GM04503 (cell line): ENCODE measurements at regions not wholly inside any gene's neighbourhood (a gene's known extent, or its start where the extent isn't known, plus 50 kb on each side); places are given as distances from the start of the nearest gene placed in this dataset.
"Not testable (repeated sequence)": the region's sequence is repeated elsewhere in the genome, so short reads cannot be mapped to it uniquely, and the experiment has no call there.

Experiments used
- DNase-seq: peaks from one replicate; pipeline ENCODE4 v3.0.0-alpha.2; 2012; ENCODE audit warnings: low read depth

DNA sequence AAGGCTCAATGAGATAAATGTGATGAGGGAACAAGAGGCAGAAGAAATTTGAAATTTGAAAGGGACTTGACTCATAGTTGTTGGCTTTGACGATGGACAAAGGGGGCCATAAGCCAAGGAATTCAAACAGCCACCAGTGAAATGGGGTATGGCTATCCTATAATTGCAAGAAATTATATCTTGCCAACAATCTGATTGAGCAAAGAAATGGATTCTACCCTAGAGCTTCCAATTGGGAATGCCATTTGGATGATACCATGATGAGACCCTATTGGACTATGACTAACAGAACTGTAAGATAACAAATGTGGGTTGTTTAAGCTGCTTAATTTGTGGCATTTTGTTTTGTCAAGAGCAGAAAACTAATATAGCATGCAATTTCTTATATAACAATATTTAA, 270.1 kb upstream of the ARSJ start:
- DNase-seq: no peak

DNA sequence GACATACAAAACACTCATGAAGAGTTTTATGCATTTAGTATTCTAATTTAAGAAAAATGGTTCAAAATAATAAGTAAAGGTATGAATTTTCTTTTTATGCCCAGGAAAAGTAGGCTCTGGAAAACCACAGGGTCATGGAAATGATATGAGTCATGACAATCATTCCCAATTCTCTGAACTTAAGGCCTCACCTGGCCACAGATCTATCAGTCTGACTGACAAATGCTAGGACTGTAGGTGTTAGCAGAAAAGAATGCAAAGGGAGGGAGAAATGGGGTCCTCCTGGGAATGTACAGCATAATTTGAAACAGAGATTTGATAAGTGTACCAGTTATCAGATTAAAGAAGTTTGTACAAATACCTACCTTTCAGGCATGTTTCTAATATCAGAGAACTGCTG, 270.5 kb upstream of the ARSJ start:
- no peak for DNase-seq

DNA sequence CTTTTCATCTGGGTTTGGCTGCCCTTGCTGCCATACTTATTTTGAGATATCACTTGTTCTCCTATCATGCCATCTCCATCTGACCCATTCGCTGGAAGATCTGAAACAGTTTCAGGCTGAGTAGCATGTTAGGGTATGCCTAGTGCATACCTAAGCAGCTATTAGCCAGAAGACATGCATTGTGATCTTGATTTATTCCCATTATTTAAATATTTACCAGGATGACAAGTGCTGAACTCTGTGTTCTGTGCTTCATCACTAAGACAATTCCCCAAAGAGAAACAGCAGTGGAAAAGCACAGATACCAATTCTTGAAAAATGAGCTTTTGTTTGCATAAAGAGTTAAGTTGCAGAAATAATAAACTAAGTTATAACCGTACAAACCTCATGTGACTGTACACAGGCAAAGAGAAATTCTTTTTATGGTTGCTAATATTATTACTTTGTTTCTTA, 271.0 kb upstream of the ARSJ start:
- DNase-seq: no peak

DNA sequence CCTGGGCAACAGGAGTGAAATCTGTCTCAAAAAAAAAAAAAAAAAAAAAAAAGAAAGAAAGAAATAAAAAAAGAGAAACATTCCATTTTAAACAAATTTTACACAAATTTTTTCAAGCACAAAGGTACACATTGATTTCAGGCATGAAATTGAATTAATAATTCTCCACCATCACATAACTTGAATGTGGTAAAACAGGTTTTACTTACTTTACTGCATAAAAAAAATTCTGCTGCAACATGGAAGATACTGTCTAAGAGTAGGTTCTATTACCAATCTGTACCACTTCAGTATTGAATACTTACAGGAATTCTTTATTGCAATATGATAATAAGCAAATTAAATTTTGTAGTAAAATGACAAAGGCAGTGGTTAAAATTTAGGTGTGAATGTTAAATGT, 271.6 kb upstream of the ARSJ start:
- no peak for DNase-seq

DNA sequence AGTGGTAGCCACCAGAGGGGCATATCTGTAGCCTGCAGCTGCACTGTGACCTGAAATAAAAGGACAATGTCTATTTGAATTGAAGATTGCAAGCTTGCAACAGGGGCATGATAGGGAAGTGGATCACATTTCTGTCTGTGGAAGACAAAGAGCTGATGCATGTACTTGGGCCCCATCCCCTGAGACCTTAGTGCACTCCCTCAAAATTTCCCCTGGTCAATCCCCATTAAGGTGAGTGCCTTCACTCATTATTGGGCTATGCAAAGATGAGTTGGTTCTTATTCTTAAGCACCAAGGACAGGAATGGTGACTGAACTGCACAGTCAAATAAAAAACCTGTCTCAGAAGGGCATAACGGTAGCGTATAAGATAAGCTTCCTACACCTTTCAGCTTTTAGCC, 273.1 kb upstream of the ARSJ start:
- DNase-seq: no peak

DNA sequence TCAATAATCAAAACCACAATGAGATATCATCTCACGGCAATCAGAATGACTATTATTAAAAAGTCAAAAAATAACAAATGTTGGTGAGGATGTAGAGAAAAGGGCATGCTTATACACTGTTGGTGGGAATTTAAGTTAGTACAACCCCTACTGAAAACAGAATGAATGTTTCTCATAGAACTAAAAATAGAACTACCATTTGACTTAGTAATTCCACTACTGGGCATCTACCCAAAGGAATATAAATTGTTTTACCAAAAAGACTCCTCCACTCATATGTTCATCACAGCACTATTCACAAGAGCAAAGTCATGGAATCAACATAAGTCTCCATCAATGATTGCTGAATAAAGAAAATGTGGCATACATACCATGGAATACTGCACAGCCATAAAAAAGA, 278.1 kb upstream of the ARSJ start:
- DNase-seq: peak; percentile 59

DNA sequence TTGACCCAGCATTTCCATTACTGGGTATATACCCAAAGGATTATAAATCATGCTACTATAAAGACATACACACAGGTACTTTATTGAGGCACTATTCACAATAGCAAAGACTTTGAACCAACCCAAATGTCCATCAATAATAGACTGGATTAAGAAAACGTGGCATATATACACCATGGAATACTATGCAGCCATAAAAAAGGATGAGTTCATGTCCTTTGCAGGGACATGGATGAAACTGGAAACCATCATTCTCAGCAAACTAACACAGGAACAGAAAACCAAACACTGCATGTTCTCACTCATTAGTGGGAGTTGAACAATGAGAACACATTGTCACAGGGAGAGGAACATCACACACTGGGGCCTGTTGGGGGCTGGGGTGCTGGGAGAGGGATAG, 283.0 kb upstream of the ARSJ start:
- DNase-seq: not testable (repeated sequence)

DNA sequence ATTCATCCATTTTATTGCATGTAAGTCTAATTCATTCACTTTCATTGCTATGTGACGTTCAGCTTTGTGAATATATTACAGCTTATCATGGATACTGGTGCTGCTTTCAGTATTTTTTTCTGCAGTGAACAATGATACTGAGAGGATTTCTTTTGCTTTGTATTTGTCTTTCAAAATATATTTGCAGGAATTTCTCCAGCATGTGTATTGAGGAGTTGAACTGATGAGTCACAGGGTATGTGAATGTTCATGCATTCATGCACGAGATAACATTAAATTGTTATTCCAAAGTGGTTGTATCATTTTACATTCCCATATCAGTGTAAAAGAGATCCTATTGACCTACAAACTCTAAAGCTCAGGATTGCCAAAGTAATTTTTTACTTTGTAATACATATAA, 283.8 kb upstream of the ARSJ start:
- peak; percentile 43 for DNase-seq

DNA sequence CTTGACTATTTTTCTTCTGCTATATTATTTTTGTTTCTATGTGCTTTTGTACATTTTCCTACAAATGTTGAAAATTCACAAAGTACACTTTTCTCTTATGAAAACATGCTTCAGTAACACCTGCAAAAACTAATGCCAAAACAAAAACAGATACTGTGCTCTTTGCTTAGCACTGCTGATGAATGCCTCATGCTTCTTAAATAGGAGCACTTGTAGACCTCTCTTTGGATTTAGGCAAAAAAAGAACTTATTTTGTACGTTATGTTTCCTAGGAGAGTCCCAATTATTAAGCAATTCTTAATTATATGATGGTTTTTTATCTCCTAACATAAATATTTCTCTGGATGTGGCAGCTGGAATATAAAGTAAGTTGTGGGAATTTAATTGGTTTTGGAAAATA, 285.0 kb upstream of the ARSJ start:
- no peak for DNase-seq

DNA sequence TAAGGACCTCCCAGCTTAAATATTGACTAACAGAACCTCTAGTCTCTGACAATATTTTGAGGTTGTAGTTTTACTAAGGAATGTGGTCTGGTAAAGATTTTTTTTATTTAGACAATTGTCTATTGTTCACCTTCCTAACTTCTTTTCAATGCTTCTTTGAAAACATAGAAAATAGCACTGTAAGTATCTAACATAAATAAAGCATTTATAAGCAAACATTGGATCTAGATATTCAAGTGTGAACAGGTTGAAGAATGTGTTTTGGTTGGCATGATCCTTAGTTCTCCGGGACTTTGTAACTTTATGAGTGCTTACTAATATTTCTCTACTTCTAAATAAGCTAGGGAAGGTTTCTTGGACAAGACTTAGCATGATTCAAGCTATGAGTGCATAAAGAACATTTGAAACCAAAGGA, 285.4 kb upstream of the ARSJ start:
- DNase-seq: peak; percentile 52

DNA sequence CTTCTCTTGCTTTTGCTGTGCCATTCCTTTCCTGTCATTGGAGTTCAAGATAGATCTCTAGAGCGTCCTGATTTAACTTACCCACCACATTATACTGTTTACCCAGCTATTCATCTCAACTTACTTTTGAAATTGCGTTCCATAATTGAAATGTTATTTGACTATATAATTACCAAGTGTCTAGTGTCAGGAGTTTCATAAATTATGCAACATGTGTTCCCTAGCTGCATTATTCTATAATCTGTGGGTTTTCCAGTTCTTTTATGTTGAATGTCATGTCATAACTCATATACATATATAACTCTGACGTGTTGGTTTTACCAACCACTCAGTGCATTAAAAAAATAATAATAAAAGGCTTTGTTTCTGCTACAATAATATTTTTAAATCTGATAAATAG, 285.9 kb upstream of the ARSJ start:
- no peak for DNase-seq

DNA sequence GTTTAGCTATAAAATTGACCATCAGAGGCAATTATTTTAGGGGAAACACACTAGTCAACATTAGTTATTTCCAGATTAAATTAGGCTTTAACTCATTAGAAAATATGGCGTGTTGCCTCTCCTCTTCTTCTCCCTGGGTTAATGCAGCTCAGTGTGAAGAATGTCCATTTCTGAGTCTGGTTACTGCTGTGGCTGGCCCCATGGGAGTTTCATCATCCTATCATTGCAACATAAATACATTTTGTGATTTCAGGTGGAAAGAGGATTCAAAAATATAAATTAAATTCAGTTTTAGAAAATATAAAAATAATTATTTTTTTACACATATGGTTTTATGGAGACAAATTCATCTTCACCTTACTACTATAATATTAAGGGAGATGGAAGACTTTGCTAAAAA, 288.5 kb upstream of the ARSJ start:
- DNase-seq: no peak

DNA sequence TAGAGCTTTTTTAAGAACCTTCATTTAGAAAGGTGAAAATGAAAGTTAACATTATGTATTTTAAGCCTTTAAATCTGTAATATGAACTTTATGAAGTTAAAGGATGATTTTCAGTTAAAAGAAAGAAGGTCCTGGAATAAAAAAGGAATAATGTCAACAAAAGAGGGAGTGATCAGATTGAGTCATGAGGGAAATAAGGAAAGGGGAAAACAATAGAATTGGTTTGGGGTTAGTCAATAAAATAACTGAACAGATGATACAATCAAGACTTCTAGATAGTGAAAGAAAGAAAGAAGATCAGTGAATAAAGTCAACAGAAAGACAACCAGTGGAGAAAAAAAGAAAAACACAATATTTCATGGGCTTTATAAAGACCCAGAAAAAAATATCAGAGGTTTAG, 291.6 kb upstream of the ARSJ start:
- no peak for DNase-seq

DNA sequence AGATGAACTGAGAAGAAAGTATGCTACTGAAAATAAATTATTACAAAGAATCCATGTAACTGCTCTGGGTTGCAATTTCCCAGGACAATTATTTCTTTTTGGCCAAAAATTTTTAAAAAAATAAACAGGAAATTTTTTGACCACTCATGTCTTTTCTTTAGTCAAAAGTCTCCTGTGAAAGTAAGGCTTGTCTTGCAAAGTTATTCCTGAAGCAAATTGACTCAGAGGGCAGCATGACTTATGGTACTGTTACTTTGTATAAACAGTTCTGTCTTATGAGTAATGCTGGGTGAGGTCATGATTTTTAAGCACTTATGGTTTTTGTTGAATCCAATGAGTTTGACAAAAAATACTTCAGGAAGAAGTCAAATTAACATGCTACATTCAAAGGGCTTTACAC, 292.8 kb upstream of the ARSJ start:
- peak; percentile 95 for DNase-seq

DNA sequence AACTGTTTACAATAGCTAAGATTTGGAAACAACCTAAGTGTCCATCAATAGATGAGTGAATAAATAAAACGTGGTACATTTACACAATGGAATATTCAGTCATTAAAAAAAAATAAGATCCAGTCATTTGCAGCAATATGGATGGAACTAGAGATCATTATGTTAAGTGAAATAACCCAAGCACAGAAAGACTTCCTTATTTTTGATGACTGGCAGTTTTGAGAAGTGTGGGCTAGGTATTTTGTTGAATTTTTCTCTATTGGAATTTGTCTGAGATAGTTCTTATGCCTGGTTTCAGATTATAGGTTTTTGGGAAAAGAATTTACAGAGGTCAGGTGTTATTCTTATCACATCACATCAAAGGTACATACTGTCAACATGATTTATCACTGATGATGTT, 293.8 kb upstream of the ARSJ start:
- DNase-seq: no peak

DNA sequence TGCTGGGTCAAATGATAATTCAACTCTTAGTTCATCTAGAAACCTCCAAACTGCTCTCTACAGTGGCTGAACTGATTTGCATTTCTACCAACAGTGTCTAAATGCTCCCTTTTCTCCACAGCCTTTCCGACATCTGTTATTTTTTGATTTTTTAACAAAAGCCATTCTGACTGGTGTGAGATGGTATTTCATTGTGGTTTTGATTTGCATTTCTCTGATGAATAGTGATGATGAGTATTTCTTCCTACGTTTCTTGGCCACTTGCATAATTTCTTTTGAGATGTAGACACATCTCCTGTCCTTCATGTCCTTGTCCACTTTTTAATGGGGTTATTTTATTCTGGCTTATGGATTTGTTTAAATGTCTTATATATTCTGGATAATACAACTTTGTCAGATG, 298.2 kb upstream of the ARSJ start:
- peak; percentile 78 for DNase-seq

DNA sequence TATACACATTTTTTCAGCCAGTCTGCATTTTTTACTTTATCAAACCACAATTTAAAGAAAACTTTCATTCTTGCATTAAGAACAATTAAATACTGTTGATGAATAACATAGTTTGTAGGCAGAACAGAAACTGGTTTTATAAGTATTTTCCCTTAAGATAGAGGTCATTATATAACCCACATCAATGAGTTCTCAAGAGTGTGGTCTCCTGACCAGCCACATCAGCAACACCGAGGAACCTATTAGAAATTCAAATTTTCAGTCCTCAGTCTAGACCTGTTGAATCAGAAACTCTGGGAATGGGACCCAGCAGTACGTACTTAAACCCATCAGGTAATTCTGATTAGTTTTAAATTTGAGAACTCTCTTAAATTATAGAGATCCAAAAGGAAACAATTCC, 299.6 kb upstream of the ARSJ start:
- DNase-seq: no peak

DNA sequence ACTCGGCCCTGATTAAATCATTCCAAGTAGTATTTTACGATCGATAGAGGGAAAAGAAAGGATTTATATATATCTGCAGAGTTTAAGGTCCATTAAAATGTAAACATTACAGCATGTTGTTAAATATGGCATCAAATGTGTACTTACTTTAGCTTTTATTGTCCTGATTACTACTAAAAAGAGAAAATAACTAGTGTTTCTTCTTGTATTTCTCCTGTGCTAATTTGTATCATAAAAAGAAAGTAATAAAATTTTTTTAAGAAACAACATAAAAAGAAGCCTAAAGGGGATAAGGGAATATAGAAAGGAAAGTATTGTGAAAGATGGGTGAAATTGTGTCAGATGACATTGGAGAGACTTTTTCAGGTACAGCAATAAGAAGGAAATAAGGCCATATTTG, 300.3 kb upstream of the ARSJ start:
- no peak for DNase-seq

DNA sequence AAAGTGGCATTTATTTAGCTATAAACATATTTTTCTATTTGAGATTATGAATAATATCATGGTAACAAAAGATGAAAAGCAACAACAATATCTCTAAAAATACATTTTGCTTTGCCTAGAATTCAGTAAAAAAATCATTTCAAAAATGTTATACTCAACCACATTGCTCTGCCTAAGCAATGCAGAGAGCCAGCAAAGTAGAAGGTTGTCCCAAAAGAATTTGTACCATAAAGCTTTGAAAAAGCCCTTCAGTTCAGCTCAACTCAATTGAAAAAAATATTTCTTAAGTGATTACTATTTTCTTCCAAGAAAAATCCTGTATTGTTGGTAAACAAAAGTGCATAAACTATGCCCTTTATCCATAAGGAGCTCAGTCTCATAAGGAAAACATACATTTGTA, 301.2 kb upstream of the ARSJ start:
- no peak for DNase-seq

DNA sequence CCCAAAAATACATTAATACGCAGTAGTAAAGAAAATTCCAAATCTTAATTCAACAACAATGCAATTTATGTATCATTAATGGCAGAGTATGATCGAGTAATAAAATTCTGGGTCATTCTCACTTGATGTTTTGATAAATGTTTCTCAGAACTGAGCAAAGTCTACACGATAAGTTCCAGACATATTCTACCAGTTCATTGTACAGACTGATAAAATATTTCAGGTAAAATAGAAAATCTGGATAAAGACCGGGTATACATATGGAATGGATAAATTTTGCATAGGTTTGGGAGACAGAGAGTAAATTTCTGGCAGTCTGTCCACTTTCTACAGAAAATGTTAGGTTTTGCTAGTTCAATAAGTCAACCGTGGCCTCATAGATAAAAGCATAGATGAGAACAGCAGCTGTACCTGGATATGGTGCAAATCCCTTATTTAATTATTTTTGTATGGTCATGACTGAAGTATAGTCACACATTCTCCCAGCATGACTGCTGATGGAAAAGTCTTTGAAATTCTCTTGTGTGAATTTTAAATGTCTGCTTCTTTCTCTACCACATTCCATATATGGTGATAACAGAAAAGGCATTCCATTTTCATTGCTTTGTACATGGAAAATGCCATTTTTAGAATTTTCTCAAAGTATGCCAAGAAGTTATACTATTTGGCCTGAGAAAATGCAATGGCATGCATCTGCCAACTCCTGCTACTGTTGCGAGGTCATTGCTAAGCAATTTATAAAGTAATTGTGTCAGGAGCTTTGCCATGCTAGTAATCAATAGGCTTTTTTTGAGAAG, 301.9 kb upstream of the ARSJ start:
- DNase-seq: peak; percentile 91

DNA sequence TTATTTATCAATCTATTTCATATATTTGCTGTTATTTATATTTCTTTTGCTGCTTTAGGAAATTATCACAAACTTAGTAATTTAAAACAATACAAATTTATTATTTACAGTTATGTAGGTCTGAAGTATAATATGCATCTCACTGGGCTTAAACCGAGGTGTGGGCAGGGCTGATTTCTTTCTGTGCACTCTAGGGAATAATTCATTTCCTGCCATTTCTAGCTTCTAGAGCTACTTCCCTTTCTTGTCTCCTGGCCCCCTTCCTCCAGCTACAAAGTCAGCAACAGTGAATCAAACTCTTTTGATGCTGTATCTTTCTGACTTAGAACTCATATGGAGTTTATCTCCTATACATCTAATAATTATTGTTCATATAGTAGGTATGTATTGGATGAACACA, 303.5 kb upstream of the ARSJ start:
- no peak for DNase-seq

DNA sequence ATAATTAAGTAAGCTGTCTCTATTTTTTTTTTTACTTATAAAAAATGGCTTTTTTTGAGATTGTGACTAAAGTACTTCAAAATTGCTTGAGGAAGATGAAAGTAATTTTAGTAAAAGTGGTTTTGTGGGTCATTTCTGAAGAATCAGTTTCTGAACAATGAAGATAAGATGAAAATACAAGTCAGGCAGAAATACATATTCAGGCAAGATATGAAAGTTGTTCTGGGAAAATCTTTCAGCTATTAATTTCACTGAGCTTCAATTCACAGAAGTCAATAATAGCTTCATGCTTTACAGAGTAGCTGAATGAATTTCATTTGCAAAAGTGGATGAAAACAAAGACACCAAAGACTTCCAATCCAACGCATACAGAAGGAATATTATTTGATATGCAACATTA, 305.2 kb upstream of the ARSJ start:
- DNase-seq: no peak

DNA sequence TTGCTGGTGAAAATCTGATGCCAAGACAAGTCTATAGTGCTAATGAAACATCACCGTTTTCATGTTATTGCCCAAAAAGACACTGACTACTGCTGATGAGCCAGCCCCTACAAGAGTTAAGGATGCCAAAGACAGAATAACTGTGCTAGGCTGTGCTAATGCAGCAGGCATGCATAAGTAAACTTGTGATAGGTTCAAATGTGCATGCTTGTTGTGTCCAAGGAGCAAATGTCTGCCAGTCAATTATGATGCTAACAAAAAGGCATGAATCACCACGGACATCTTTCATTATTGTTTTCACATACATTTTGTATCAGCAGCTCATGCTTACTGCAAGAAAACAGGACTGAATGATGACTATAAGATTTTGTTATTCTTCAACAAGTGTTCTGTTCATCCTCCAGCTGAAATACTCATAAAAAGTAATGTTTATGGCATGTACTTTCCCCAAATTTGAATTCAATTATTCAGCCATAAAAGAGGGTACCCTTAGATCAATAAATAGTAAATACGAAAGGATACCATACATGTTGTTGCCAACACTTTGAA, 306.9 kb upstream of the ARSJ start:
- no peak for DNase-seq

DNA sequence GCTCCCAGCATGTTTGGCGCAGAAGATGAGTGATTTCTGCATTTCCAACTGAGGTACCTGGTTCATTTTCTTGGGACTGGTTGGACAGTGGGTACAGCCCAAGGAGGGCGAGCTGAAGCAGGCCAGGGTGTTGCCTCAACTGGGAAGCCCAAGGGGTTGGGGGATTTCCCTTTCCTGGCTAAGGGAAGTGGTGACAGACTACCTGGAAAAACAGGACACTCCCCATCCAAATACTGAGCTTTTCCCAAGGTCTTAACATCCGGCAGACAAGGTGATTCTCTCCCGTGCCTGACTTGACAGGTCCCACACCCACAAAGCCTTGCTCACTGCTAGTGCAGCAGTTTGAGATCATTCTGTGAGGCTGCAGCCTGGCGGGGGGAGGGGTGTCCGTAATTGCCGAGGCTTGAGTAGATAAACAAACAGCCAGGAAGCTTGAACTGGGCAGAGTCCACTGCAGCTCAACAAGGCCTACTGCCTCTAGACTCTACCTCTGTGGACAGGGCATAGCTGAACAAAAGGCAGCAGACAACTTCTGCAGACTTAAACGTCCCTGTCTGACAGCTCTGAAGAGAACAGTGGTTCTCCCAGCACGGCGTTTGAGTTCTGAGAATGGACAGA, 307.7 kb upstream of the ARSJ start:
- DNase-seq: no peak
